ENCODE measurements at regions not wholly inside any gene's neighbourhood (a gene's known extent, or its start where the extent isn't known, plus 50 kb on each side); places are given as distances from the start of the nearest gene placed in this dataset.

DNA sequence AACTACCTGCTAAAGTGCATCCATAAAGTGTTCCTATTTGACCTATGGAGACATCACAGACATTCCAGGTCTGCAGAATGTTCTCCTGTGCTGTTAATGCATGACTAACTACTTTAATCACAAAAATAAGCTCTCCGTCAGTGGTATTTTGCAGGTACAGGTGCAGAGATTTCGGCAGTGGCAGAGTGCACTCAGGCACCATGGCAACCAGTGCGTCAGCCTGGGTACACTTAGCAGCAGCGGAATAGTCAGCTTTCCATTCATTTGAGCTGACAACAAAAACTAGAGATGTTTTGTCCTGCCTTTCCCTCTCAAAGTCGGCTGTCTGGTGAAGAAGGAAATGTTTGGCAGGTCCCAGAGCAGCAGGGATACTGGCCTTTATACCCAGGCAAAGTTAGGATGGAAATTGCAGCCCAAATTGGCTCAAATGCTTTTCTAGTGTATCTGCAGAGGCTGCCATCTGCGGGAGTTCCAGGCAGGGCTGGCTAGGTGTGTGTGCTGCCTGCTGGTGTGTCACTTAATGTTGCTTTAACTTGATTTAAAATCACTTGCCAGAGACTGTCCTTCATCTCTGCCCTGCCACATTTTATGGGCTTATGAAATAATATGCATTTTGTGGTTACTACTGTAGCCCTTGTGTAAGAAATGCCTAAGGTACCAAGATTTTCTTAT is 195.8 kb downstream of the RAP2A start:
- no peak for TF ChIP-seq SUZ12 (IDR thresholded peaks at IDR 0.05; ENCODE audit: extremely low read depth, insufficient read depth, insufficient read length)
- no peak for TF ChIP-seq ZNF274 (IDR thresholded peaks at IDR 0.05; ENCODE audit: low read depth, low read length)
- no peak for TF ChIP-seq YY1 (IDR thresholded peaks at IDR 0.05; ENCODE audit: insufficient read depth, insufficient read length)

Measured in NT2/D1 (cell line).